GM18519 (cell line): ENCODE measurements at regions not wholly inside any gene's neighbourhood (a gene's known extent, or its start where the extent isn't known, plus 50 kb on each side); places are given as distances from the start of the nearest gene placed in this dataset.
"Not testable (repeated sequence)": the region's sequence is repeated elsewhere in the genome, so short reads cannot be mapped to it uniquely, and the experiment has no call there.

Experiments
- ATAC-seq: cut with Tn5 transposase; IDR thresholded peaks from one replicate; pipeline ENCODE4 v1.9.1; 2021; ENCODE audit warnings: mild to moderate bottlenecking, moderate library complexity; ENCODE audit not compliant: unreplicated experiment, low FRiP score

GRCh38 chr7:75201606-75202079, 109.3 kb downstream of the GTF2IRD2B start:
- ATAC-seq = not testable (repeated sequence)

DNA sequence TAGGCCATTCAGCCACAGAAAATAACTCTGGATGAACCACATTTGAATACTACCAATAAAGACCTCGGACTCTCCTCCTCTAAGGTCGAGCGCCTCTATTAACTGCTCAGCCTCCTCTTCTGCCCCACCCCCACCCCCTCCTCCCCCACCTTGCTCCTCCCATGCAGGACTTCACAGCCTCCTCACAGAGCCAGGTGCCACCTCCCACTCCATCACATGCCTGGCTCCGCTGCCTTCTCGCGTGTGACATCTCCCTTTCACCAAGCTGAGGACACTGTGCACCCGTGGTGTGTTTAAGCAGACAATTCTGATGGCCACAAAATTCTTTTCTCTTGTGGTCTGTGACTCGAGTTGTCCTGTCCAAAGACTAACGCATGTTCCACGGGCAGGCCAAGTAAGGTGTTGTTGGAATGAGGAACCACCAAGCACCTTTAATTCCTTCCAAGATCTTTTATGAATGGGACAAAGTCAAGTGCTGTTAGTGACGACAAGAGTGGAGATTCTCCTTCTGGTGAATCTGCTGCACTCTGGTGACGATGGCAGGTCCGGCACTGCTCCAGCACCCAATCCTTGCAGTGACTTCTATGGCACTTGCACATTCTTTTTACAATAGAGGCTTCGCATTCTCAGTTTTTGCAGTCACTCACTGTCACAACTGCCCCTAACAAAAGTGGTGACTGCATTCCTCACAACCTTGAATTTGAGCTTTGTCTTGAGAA, 113.1 kb downstream of the GTF2IRD2B start:
- ATAC-seq = not testable (repeated sequence)

DNA sequence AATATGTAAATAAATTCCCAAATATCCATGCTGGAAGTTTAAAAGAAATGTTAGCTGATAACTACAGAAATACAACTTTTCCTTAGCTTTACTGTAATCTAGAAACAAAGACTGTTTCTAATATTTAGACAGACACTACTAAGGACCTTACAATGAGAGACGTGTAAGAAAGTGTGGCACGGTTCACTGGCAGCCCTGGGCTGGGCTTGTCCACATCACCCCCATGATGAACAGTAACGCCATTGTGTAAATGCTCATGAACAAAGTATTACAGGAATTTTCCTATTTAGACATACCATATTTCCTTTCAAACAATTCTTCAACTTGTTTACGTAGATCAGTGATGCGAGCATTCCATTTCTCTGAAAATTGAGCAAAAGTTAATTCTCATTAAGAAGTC, 123.1 kb downstream of the GTF2IRD2B start:
- not testable (repeated sequence) for ATAC-seq

- ATAC-seq = not testable (repeated sequence)
Measured at GRCh38 chr7:75216963-75217362, 124.6 kb downstream of the GTF2IRD2B start.

DNA sequence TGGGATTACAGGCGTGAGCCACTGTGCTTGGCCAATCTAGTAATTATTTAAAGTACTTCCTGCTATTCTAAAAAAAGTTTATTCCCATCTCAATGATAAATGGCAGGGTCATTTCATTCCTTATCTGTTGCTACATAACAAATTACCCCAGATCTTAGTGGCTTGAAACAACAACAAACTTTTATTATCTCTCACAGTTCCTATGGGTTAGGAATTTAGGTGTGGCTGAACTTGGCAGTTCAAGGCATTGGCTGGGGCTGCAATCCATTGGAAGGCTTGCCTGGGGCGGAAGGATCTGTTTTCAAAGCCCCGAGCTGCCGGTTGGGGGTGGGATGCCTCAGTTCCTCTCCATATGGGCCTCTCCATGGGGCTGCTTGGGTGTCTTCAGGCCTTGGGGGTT, 133.7 kb downstream of the GTF2IRD2B start:
- not testable (repeated sequence) for ATAC-seq

DNA sequence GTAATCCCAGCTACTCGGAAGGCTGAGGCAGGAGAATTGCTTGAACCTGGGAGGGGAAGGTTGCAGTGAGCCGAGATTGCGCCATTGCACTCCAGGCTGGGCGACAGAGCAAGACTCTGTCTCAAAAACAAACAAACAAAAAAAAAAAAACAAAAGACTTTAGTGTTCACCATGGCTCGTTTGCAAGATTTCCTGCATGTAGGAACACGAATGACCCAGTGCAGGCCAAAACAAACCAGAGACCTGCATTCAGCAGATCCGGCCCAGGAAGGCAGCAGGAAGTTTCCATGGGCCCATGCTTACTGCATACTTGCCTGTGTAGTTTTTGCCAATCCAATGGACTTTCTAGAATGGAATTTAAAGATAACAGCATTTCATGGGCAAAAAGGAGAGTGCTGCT, 137.2 kb downstream of the GTF2IRD2B start:
- not testable (repeated sequence) for ATAC-seq

- not testable (repeated sequence) for ATAC-seq
Measured at GRCh38 chr7:75230558-75230957, 138.2 kb downstream of the GTF2IRD2B start.

GRCh38 chr7:75235092-75235826, 142.9 kb downstream of the GTF2IRD2B start:
- ATAC-seq = not testable (repeated sequence)

DNA sequence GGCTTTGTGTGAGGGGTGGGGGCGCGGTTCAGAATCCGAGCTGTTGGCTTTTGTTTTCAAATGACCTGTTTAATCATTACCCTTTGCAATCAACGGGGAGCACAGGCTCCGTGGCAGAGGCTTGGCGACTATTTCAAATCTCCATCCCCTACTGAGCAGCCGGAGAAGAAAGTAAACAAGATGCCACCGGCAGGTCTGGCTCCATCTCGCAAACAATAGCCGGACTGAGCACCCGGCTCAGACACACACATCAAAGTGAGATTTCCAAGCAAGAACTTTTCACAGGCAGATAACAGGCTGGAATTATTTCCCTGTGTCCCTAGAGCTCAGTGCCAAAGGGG, 143.4 kb downstream of the GTF2IRD2B start:
- ATAC-seq = not testable (repeated sequence)

GRCh38 chr7:75237255-75238187, 145.1 kb downstream of the GTF2IRD2B start:
- peak; percentile 82 for ATAC-seq

DNA sequence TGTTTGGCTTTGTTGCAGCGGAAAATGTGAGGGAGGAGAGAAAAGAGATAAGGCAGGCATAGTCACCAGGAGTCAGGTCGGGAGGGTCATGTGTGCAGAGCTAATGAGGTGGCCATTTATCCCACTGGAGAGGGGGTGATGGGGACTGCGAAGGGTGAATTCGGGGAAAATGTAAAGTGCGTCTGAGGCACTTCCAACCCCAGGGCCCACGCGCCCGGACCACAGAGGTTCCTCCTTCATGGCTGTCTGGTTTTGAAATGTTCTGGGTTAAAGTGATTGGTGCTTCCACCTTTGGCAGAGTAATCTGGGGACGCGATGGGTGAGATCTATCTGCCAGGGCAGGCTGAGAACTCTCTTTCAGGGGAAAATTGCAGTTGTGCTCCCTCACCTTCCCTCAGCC, 145.9 kb downstream of the GTF2IRD2B start:
- ATAC-seq = not testable (repeated sequence)

DNA sequence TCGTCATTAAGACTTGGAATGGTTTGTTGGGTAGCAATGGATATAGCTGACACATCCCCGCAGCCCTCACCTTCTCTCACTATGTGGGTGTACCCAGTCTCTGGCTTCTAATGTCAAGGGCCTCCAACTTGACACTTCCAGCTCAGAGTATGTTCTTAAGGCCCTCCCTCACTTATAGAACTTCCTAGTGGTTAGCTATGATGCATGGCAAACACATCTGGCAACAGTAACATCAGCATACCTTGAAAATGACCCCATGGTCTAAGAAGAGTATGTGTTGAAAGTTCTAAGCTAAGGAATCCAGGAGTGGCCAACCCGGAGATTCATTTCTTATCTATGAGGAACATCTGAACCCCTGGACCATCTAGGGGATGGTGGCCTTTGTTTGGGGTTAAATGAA, 151.2 kb downstream of the GTF2IRD2B start:
- ATAC-seq = not testable (repeated sequence)

DNA sequence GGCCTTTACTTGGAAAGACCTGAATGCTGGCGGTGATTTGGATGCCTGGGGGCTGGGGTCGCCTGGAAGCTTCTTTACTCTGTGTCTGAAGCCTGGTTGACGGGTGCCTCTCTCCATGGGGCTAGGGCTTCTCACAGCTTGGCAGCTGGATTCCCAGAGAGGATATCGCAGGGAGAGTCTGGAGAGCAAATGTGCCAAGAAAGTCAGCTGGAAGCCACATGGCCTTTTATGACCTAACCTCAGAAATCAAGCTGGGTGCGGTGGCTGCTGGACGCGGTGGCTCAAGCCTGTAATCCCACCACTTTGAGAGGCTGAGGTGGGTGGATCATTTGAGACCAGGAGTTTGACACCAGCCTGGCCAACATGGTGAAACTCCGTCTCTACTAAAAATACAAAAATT, 147.2 kb upstream of the TRIM73 start:
- not testable (repeated sequence) for ATAC-seq

- not testable (repeated sequence) for ATAC-seq
Measured at GRCh38 chr7:75254238-75254637, 141.2 kb upstream of the TRIM73 start.

- ATAC-seq = not testable (repeated sequence)
Measured at GRCh38 chr7:75257442-75257841, 138.0 kb upstream of the TRIM73 start.

DNA sequence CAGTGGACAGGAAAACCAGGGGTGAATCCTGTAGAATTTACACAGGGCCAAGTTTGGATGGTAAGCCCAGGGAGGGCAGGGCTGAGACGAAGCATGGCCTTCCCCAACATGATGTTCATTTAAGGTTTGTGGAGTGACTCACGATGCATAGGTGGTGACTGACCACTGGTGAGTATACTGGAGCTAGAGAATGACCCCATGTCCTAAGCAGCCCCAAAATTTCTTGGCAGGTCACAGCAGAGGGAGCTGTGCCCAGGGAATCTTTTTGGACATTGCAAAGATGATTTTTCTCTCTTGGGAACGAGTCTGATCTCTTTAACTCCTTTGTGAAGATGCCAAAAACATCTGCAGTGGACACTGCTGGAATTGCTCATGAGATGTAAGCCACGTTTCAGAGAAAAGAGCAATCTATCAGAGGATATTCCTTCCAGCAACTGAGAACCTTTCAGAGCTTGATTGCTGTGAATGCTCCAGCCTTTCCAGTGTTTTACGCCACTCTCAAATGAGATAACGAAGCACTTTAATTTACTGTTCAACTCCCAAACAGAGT, 135.9 kb upstream of the TRIM73 start:
- ATAC-seq = not testable (repeated sequence)

- not testable (repeated sequence) for ATAC-seq
Measured at GRCh38 chr7:75261660-75262059, 133.8 kb upstream of the TRIM73 start.

DNA sequence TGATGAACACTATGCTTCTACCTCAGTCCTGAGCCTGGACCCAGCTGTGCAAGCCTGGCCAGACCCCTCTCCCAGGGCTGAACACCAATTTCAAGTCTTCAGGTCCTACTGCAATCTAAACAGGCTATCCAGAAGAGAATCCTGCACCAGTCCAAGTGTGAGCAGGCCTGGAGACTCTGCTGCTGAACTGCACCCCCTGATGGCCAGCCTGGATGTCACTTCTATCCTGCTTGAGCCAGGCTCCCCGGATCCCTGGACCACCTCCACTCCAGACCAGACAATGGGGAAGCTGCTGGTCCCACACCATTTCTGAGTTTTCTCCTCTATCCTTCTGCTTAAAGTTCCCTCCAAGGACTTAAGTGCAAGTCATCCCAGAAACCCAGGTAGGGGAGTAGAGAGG, 127.3 kb upstream of the TRIM73 start:
- not testable (repeated sequence) for ATAC-seq

DNA sequence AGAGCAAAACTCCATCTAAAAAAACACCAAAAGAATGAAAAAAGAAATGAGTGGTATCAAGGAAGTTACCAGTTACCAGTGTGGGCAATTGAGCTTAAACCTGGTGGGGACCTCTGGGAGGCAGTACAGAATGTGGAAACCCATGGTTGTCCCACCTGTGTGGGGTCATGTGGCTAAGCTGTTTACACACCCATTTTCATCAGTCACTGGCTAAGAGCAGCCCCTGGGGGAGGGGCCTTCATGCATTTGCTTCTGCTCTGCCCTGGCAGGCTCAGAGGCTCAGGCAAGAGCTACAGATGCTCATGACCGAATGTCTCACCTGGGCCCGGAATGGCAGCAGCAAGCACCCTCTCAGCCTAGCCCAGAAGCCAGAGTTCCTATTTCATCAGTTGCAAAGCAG, 126.3 kb upstream of the TRIM73 start:
- not testable (repeated sequence) for ATAC-seq

GRCh38 chr7:75274114-75274513, 121.3 kb upstream of the TRIM73 start:
- not testable (repeated sequence) for ATAC-seq
